ENCODE measurements at regions not wholly inside any gene's neighbourhood (a gene's known extent, or its start where the extent isn't known, plus 50 kb on each side); places are given as distances from the start of the nearest gene placed in this dataset.

- TF ChIP-seq ZSCAN20 (CRISPR knock-in tag; IDR thresholded peaks at IDR 0.05) (no peak), REST (IDR thresholded peaks at IDR 0.05) (no peak), EP300 (IDR thresholded peaks at IDR 0.05) (no peak), CEBPB (IDR thresholded peaks at IDR 0.05) (no peak), CHD2 (IDR thresholded peaks at IDR 0.05; ENCODE audit: low read length, partially characterized antibody) (no peak), RCOR1 (IDR thresholded peaks at IDR 0.05; ENCODE audit: low read depth, low read length) (no peak), SMC3 (IDR thresholded peaks at IDR 0.05) (no peak), POLR2A (IDR thresholded peaks at IDR 0.05; ENCODE audit: low read length) (no peak), KDM1A (IDR thresholded peaks at IDR 0.05; ENCODE audit: low read depth) (no peak), POLR2AphosphoS2 (conservative IDR thresholded peaks at IDR 0.05; ENCODE audit: low read length) (no peak), JUNB (IDR thresholded peaks at IDR 0.05) (no peak), KDM5A (IDR thresholded peaks at IDR 0.05) (no peak)
- TF ChIP-seq, protein P1, sequence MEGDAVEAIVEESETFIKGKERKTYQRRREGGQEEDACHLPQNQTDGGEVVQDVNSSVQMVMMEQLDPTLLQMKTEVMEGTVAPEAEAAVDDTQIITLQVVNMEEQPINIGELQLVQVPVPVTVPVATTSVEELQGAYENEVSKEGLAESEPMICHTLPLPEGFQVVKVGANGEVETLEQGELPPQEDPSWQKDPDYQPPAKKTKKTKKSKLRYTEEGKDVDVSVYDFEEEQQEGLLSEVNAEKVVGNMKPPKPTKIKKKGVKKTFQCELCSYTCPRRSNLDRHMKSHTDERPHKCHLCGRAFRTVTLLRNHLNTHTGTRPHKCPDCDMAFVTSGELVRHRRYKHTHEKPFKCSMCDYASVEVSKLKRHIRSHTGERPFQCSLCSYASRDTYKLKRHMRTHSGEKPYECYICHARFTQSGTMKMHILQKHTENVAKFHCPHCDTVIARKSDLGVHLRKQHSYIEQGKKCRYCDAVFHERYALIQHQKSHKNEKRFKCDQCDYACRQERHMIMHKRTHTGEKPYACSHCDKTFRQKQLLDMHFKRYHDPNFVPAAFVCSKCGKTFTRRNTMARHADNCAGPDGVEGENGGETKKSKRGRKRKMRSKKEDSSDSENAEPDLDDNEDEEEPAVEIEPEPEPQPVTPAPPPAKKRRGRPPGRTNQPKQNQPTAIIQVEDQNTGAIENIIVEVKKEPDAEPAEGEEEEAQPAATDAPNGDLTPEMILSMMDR (IDR thresholded peaks at IDR 0.05): no peak
Measured at GRCh38 chr3:165899066-165899465, 61.8 kb upstream of the BCHE start.
